ENCODE measurements at regions not wholly inside any gene's neighbourhood (a gene's known extent, or its start where the extent isn't known, plus 50 kb on each side); places are given as distances from the start of the nearest gene placed in this dataset.

- Histone ChIP-seq H4K91ac (ENCODE audit: insufficient read length, low read depth, low read length) (no peak overlapping the region), H3K18ac (ENCODE audit: insufficient read length, low read depth, low read length) (no peak overlapping the region), H3K23me2 (ENCODE audit: insufficient read length, low read depth, low read length, poor library complexity, severe bottlenecking) (no peaks in the 10 kb centered on the region), H3K9me3 (ENCODE audit: control insufficient read depth, low read depth, low read length) (no peaks in the 10 kb centered on the region), H3K79me2 (ENCODE audit: insufficient read depth, low read length) (no peaks in the 10 kb centered on the region), H3K56ac (ENCODE audit: insufficient read length, low read depth, low read length) (no peak overlapping the region), H2BK20ac (ENCODE audit: low read depth, low read length, poor library complexity, severe bottlenecking) (no peak overlapping the region), H3K79me1 (ENCODE audit: insufficient read depth, low read depth, low read length, poor library complexity, severe bottlenecking) (no peaks in the 10 kb centered on the region), H2BK5ac (ENCODE audit: insufficient read length, low read length) (no peak overlapping the region), H3K4me1 (ENCODE audit: insufficient read depth, low read length) (no peaks in the 10 kb centered on the region), H2AFZ (ENCODE audit: low read length) (no peak overlapping the region), H3T11ph (ENCODE audit: low read length) (no peak overlapping the region), H3K4me2 (ENCODE audit: insufficient read depth, insufficient read length, low read length) (no peak overlapping the region), H3K9ac (ENCODE audit: extremely low read depth, insufficient read length, low read length) (no peak overlapping the region), H3K4ac (ENCODE audit: low read depth, low read length) (no peak overlapping the region), H3K14ac (ENCODE audit: insufficient read depth, low read length) (no peak overlapping the region), H4K8ac (replicated peaks; ENCODE audit: insufficient read length, low read depth, low read length) (no peak overlapping the region), H3K23ac (ENCODE audit: insufficient read length, low read depth, low read length) (no peak overlapping the region), H3K27ac (ENCODE audit: insufficient read length, low read depth, low read length) (no peak overlapping the region), H3K27me3 (ENCODE audit: insufficient read depth, low read length) (no peaks in the 10 kb centered on the region), H2BK15ac (ENCODE audit: low read depth, low read length) (no peak overlapping the region), H4K20me1 (ENCODE audit: control insufficient read depth, insufficient read depth, insufficient read length) (no peaks in the 10 kb centered on the region), H4K5ac (ENCODE audit: insufficient read length, low read depth, low read length) (no peak overlapping the region), H2AK5ac (ENCODE audit: insufficient read length, low read length) (no peak overlapping the region), H2BK12ac (ENCODE audit: insufficient read length, low read depth, low read length) (no peak overlapping the region), H2BK120ac (ENCODE audit: low read depth, low read length, poor library complexity, severe bottlenecking) (no peak overlapping the region)
- Mint-ChIP-seq H3K36me3 (ENCODE audit: insufficient read depth in 1 of 3, low read depth in 3 of 3) (no peaks in the 10 kb centered on the region; a peak in 1 of 7 replicates), H3K27me3 (ENCODE audit: low read depth) (no peaks in the 10 kb centered on the region), H3K4me1 (peaks cover 4 to 7% of the 10 kb centered on the region in 2 experiments), H3K9me3 (no peaks in the 10 kb centered on the region; a peak in 1 of 5 replicates), H3K27ac (0 out of 7 replicates have a peak overlapping the region, but pooled peaks of 1 of the 3 experiments have one; percentile 32), H3K4me3 (no peak overlapping the region)
- no CpG with 5 or more reads among the region's 6 CpGs for WGBS (ENCODE audit: extremely low coverage, insufficient read length, low lambda C conversion rate)
- no peak for TF ChIP-seq CTCF (conservative IDR thresholded peaks at IDR 0.05)
- DNase-seq, result no peak
Measured at GRCh38 chr15:47331829-47332393, 385.4 kb upstream of the SEMA6D start.

All from H9 (cell line).